ENCODE measurements at regions not wholly inside any gene's neighbourhood (a gene's known extent, or its start where the extent isn't known, plus 50 kb on each side); places are given as distances from the start of the nearest gene placed in this dataset.
"Not testable (repeated sequence)": the region's sequence is repeated elsewhere in the genome, so short reads cannot be mapped to it uniquely, and the experiment has no call there.

- DNase-seq = no peak
- intact Hi-C loops (cut with DNase I) = no loop called here
These were observed 184.1 kb upstream of the EDNRB start for GRCh38 chr13:78102741-78103140.

- intact Hi-C loops (cut with DNase I) = no loop called here
- no peak for DNase-seq
These were observed 183.6 kb upstream of the EDNRB start for GRCh38 chr13:78102121-78102677.

- DNase-seq = no peak
- intact Hi-C loops (cut with DNase I) = no loop called here
These were observed 181.9 kb upstream of the EDNRB start for GRCh38 chr13:78100486-78100885.

DNA sequence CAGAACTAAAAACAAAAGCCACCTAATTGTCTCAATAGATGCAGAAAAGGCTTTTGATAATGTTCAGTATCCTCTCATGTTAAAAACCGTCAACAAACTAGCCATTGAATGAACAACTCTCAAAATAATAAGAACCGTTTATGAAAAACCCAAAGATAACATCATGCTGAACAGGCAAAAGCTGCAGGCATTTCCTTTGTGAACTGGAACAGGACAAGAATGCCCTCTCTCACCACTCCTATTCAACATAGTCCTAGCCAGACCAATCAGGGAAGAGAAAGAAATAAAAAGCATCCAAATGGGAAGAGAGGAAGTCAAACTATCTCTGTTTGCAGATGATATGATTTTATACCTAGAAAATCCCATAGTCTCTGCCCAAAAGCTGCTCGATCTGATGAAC, 179.6 kb upstream of the EDNRB start:
- intact Hi-C loops (cut with DNase I) = no loop called here
- DNase-seq = no peak

GRCh38 chr13:78096221-78096620, 177.6 kb upstream of the EDNRB start:
- no peak for DNase-seq
- intact Hi-C loops (cut with DNase I) = no loop called here

DNA sequence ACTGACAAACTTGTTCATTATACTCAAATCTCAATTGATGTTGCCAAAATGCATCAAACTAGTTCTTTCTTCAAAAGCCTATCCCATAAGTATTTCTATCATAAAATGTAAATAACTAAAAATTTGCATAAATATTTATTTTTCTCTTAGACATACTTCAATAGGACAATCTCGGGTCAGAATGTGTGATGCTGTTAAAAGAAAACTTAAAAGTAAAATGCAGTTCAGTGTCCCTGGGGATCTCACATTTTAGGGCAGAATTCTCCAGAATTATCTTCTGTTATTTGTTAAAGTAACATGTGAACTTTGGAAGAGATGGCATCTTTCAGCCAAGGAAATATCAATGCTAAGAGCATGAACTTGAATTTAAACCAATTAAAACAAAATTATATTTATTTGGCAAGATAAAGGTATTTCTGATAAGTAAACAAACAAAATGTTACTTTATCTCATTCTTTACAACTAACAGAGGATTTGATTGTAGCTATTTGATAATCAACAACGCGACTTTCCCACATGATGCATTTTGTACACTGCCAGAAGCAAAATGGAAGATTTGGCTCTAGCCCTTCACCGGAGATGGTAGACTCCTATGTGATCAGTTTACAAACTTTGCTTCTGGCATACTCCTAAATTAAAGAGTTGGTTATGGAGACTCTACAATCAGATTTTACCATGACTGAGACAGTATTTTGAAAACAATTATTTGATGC, 169.5 kb upstream of the EDNRB start:
- intact Hi-C loops (cut with DNase I) = no loop called here
- DNase-seq = no peak

DNA sequence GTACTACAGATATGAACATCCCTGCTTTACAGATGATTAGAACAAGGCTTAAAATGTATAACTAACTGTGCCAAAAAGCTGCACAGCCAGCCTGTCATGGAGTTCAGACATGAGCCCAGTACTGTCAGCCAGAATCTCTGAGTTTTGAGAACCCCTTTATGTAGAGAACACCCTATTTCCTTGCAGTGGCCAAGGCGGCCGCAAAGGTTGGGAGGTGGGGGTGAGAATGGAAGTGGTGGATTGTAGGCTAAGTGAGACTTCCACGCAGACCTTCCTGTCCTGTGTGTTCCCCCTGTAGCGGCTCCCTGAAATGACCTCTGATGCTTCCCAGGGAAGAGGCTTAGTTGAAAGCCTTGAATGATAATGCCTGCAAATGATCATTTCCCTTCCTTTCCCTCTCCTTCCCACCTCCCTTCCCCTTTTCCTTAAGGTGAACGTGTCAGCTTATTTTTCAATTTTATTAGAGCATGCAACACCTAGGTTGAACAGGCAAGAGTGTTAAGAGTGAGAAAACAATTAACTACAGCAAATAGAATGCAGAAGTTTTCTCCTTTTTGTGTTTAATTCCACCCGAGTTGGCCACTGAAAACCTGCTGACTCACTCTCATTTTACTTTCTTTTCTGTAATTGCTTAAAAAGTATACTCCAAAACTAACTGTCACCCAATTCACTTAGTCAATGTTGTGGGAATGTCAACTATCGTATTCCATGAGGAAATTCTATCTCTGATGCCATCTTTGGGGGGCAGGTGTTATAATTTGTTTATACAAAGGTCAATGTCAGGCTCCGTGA, 167.0 kb upstream of the EDNRB start:
- intact Hi-C loops (cut with DNase I) = no loop called here
- DNase-seq = no peak

DNA sequence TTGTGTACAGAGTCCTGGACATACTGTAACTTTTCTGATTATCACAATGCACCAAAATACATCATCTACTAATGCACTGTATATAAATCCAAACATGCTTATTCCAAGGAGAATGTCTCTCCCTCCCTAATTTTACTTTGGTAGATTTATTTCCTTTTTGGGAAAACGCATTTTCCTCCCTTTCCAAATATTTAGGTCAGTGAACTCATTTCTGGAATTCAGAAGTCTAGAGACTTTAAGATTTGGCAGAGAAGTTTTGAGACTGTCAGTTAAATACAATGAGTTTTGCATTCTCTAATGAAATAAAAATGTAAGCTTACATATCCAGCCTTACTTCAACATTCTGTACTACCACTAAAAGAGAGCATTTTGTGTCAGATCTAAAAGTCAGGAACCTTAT, 165.8 kb upstream of the EDNRB start:
- intact Hi-C loops (cut with DNase I) = no loop called here
- DNase-seq = no peak

DNA sequence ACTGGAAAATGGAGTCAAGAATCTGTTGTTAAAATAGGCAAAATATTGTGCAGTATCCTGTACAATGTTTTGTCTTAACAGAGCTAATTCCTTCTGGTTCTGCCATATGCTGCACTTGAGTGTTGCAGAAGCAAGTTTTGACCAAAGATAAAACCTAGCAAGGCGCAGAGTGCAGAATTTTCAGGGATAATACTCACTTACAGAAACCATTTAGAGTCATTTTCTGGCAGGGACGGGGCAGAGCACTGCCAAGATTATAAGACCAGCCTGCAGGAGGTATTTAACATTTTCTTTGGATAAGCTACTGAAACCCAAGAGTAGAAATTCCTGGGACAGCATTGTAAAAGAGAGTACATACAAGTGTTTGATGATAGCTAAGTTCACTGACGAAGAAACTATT, 159.5 kb upstream of the EDNRB start:
- intact Hi-C loops (cut with DNase I) = no loop called here
- no peak for DNase-seq

DNA sequence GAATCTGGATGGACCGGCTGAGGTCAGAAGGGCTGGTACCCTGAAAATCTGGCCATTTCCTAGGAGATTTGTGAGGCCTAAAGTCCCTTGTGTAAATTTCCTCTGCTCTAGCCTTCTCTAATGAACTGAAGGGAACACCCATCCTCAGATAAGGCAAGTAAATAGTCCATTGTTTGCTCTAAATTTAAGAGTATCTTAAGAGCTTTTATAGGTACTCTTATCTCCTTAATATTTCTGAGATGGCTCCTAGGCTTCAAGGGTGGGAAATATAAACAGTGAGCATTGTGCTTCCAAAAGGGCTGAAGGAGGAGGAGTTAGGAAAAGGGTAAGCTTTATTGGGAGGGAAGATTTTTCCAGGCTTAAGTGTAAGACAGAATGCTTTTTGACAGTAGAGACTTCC, 148.7 kb upstream of the EDNRB start:
- intact Hi-C loops (cut with DNase I) = no loop called here
- DNase-seq = no peak

- no peak for DNase-seq
- intact Hi-C loops (cut with DNase I) = no loop called here
These were observed 146.5 kb upstream of the EDNRB start for GRCh38 chr13:78065141-78065540.

- DNase-seq = no peak
- intact Hi-C loops (cut with DNase I) = no loop called here
These were observed 143.2 kb upstream of the EDNRB start for GRCh38 chr13:78061806-78062205.

GRCh38 chr13:78060966-78061365, 142.3 kb upstream of the EDNRB start:
- DNase-seq = peak in 4 of 10 donors; percentile 16 to 79 (median 56)
- intact Hi-C loops (cut with DNase I) = no loop called here

- intact Hi-C loops (cut with DNase I); DNase-seq: not testable (repeated sequence)
These were observed 138.2 kb upstream of the EDNRB start for GRCh38 chr13:78056865-78057264.

DNA sequence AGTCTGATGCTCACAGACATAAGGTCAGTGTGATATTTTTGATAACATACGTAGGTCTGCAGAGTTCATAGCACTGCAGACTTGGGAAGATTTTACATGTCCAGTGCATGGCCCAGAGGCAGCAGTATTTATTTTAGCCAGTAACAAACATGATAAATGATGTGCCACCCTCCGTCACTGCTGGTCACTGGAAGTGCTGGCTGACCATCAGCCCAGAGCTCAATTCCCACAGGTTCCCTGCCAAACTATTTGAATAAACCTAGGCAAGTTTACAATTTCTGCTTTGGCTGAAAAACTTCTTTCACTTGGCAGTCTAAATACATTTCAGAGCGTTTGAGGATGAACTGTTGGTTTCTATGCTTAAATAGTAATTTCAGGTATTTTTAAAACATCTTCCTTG, 135.5 kb upstream of the EDNRB start:
- no peak for DNase-seq
- intact Hi-C loops (cut with DNase I) = no loop called here

DNA sequence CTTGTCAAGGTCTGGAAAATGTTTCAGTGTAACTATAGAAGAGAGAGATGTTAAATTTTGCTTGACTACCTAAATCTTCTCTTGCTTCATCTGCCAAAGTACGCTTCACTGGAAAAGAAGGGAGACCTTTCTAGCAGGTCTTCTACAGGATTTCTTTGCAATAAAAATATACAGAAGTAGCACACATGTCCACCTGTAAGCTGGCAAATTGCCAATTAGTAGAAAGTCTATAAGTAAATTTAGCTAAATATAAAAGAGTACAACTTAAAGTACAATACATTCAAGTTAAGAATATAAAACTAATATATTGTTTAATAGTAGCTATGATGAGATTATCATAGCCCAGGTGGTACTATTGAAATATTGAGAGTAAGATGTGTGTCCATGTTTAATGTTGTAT, 128.5 kb upstream of the EDNRB start:
- no peak for DNase-seq
- intact Hi-C loops (cut with DNase I) = no loop called here

GRCh38 chr13:78046331-78046730, 127.7 kb upstream of the EDNRB start:
- intact Hi-C loops (cut with DNase I) = no loop called here
- no peak for DNase-seq

DNA sequence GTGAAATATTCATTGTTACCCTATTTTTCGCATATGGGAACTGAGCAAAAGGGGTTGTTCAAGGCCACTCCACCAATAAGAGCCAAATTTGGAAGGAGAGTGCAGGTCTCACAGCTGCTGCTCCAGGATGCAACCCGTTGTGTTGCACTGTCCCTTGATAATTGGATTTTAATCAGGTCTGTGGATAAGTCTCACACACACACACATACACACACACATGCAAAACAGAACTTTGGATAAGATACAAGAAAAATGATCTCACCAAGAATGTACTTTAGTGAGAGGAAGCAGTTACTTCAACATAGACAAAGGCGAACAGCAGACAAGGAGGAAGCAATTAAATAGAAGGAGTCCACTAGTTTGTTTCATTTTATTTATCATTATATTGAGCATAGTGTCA, 127.3 kb upstream of the EDNRB start:
- intact Hi-C loops (cut with DNase I) = no loop called here
- no peak for DNase-seq

GRCh38 chr13:78041366-78041765, 122.7 kb upstream of the EDNRB start:
- intact Hi-C loops (cut with DNase I) = not testable (repeated sequence)

GRCh38 chr13:78040205-78040830, 121.7 kb upstream of the EDNRB start:
- intact Hi-C loops (cut with DNase I) = no loop called here
- DNase-seq = no peak

More at GRCh38 chr13:78041366-78041765, 122.7 kb upstream of the EDNRB start:
- not testable (repeated sequence) for DNase-seq

- intact Hi-C loops (cut with DNase I) = no loop called here
- no peak for DNase-seq
These were observed 118.2 kb upstream of the EDNRB start for GRCh38 chr13:78036841-78037240.

All from posterior cingulate gyrus (tissue), 11 donors.